ENCODE measurements at regions not wholly inside any gene's neighbourhood (a gene's known extent, or its start where the extent isn't known, plus 50 kb on each side); places are given as distances from the start of the nearest gene placed in this dataset.

GRCh38 chr1:100628631-100629081 is 90.7 kb downstream of the GPR88 start:
- TF ChIP-seq, protein P1, sequence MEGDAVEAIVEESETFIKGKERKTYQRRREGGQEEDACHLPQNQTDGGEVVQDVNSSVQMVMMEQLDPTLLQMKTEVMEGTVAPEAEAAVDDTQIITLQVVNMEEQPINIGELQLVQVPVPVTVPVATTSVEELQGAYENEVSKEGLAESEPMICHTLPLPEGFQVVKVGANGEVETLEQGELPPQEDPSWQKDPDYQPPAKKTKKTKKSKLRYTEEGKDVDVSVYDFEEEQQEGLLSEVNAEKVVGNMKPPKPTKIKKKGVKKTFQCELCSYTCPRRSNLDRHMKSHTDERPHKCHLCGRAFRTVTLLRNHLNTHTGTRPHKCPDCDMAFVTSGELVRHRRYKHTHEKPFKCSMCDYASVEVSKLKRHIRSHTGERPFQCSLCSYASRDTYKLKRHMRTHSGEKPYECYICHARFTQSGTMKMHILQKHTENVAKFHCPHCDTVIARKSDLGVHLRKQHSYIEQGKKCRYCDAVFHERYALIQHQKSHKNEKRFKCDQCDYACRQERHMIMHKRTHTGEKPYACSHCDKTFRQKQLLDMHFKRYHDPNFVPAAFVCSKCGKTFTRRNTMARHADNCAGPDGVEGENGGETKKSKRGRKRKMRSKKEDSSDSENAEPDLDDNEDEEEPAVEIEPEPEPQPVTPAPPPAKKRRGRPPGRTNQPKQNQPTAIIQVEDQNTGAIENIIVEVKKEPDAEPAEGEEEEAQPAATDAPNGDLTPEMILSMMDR (IDR thresholded peaks at IDR 0.05; ENCODE audit: insufficient read depth, low read length, poor library complexity, severe bottlenecking) = no peak
- Histone ChIP-seq H3K4me3 (replicated peaks; ENCODE audit: low read depth, low read length) (no peak overlapping the region), H3K27me3 (replicated peaks; ENCODE audit: control insufficient read depth, insufficient read depth, low read length) (no peaks in the 10 kb centered on the region), H3K36me3 (ENCODE audit: control insufficient read depth, insufficient read depth, low read length) (no peaks in the 10 kb centered on the region)
- DNase-seq (ENCODE audit: extremely low read depth, insufficient read length) = no peak

- no peaks in the 10 kb centered on the region for H3K36me3 ChIP-seq (ENCODE audit: control insufficient read depth, insufficient read depth, low read length)
These were observed 90.2 kb upstream of the VCAM1 start for GRCh38 chr1:100629391-100629790.

GRCh38 chr1:100631015-100631551 is 88.5 kb upstream of the VCAM1 start:
- Histone ChIP-seq H3K4me3 (replicated peaks; ENCODE audit: low read depth, low read length) (no peak overlapping the region), H3K36me3 (ENCODE audit: control insufficient read depth, insufficient read depth, low read length) (no peaks in the 10 kb centered on the region), H3K27me3 (replicated peaks; ENCODE audit: control insufficient read depth, insufficient read depth, low read length) (no peaks in the 10 kb centered on the region)
- no peak for DNase-seq (ENCODE audit: extremely low read depth, insufficient read length)
- TF ChIP-seq, protein P1 (IDR thresholded peaks at IDR 0.05; ENCODE audit: insufficient read depth, low read length, poor library complexity, severe bottlenecking) = no peak

More at GRCh38 chr1:100629391-100629790, 90.2 kb upstream of the VCAM1 start:
- Histone ChIP-seq H3K27me3 (replicated peaks; ENCODE audit: control insufficient read depth, insufficient read depth, low read length) (no peaks in the 10 kb centered on the region), H3K4me3 (replicated peaks; ENCODE audit: low read depth, low read length) (no peak overlapping the region)
- TF ChIP-seq, protein P1 (IDR thresholded peaks at IDR 0.05; ENCODE audit: insufficient read depth, low read length, poor library complexity, severe bottlenecking) = no peak
- DNase-seq (ENCODE audit: extremely low read depth, insufficient read length) = no peak

DNA sequence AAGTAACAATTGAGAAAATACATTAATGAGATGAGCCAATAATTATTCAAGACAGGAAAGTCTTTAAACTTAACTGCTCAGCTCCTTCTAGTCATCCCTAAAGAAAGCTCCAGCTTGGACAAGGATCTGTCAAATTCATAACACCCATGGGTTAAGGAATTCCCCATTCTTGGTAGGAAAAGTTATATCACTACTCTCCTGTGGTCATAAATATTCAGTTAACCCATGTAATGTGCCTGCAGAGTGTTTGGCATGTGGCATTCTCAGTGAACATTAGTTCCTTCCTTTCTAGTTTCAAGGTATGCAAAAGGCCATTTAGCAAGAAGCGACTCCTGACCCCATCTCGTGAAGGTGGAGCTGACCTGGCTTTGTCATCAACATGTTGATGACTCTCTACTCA is 76.7 kb upstream of the VCAM1 start:
- TF ChIP-seq, protein P1 (IDR thresholded peaks at IDR 0.05; ENCODE audit: insufficient read depth, low read length, poor library complexity, severe bottlenecking) = no peak
- no peaks in the 10 kb centered on the region for H3K27me3 ChIP-seq (replicated peaks; ENCODE audit: control insufficient read depth, insufficient read depth, low read length)
- no peak for DNase-seq (ENCODE audit: extremely low read depth, insufficient read length)
- H3K36me3 ChIP-seq (ENCODE audit: control insufficient read depth, insufficient read depth, low read length) = no peaks in the 10 kb centered on the region
- no peak overlapping the region for H3K4me3 ChIP-seq (replicated peaks; ENCODE audit: low read depth, low read length)

DNA sequence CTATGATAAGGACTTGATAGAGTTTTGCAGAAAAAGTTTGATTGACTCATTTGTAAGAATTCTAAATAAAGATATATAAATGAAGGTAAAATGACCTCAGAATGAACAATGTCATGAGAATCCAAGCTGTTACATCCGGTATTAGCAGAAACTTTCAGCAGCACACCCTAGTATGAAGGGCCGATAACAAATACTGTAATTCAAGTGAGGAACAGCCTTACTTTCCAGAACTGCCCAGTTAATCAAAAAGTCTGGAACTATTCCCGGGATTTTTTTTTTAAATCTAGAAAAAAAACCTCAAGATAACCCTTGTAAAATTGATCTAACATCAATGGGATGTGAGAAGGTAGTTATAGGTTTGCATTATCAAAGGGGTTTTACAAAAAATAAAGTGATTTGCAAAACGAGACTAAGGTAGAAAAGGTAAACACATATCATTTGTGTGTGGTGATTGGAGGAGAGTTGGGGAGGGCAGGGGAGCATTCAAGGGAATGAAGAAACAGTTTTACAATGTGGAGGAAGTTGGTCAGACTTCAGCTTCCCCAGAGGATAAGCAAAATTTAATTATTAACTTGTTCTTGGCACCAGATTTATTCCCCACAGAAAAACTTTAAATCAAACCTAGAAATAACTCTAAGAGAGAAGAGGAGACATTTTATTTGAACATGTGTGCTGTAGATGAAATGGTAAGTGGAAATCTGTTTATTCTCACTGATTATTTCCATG is 75.9 kb upstream of the VCAM1 start:
- H3K4me3 ChIP-seq (replicated peaks; ENCODE audit: low read depth, low read length) = no peak overlapping the region
- H3K27me3 ChIP-seq (replicated peaks; ENCODE audit: control insufficient read depth, insufficient read depth, low read length) = no peaks in the 10 kb centered on the region
- TF ChIP-seq, protein P1 (IDR thresholded peaks at IDR 0.05; ENCODE audit: insufficient read depth, low read length, poor library complexity, severe bottlenecking) = no peak
- no peaks in the 10 kb centered on the region for H3K36me3 ChIP-seq (ENCODE audit: control insufficient read depth, insufficient read depth, low read length)
- DNase-seq (ENCODE audit: extremely low read depth, insufficient read length) = no peak

All from GM06990 (cell line).